GM18499 (cell line): ENCODE measurements at regions not wholly inside any gene's neighbourhood (a gene's known extent, or its start where the extent isn't known, plus 50 kb on each side); places are given as distances from the start of the nearest gene placed in this dataset.
"Not testable (repeated sequence)": the region's sequence is repeated elsewhere in the genome, so short reads cannot be mapped to it uniquely, and the experiment has no call there.

Experiments
- ATAC-seq: cut with Tn5 transposase; IDR thresholded peaks from one replicate; pipeline ENCODE4 v1.9.1; 2021; ENCODE audit warnings: moderate number of reproducible peaks; ENCODE audit not compliant: insufficient read depth, unreplicated experiment

DNA sequence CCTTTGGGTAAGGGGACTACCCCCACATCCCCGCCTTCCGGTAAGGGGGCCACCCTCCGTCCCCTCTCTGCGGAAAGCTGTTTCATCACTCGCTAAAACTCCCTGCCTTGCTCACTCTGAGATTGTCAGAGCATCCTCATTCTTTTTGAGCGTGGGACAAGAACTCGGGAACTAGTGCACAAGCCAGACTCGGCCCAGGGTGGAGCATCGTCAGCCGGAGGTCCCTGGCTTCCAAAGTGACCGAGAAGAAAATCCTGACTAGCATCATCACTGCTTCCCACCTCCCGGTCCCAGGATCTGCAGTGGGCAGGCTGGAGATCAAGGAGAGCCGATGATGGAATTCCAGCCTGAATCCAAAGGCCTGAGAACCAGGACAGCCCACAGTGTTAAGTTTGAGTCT, 380.3 kb downstream of the SEC14L1 start:
- no peak for ATAC-seq

DNA sequence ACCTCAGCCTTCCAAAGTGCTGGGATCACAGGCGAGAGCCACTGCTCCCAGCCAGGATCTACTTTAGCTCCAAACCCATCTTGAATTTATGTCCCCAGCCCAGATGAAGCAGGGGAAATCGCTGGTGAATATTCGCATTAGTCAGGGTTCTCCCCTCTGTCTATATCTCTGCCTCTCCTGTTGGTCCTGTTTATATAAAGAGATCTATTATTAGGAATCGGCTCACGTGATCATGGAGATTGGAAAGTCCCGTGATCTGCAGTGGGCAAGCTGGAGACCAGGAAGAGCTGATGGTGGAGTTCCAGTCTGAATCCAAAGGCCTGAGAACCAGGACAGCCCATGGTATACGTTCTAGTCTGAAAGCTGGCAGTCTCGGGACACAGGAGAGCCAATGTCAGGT, 382.8 kb downstream of the SEC14L1 start:
- ATAC-seq: no peak

DNA sequence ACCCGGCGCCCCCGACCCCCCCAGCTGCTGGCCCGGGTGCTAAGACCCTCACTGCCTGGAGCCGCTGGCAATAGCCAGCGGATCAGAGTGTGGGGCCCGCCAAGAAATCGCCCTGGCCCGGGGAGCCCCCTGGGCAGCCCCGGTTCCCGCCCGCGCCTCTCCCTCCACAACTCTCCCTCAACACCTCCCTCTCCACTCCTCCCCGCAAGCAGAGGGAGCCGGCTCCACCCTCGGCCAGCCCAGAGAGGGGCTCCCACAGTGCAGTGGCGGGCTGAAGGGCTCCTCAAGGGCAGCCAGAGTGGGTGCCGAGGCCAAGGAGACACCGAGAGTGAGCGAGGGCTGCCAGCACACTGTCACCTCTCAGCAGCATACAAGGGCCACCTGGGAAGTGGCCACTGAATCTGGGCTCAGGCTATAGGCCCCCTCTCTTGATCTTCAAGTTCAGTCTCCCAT, 385.5 kb downstream of the SEC14L1 start:
- no peak for ATAC-seq

DNA sequence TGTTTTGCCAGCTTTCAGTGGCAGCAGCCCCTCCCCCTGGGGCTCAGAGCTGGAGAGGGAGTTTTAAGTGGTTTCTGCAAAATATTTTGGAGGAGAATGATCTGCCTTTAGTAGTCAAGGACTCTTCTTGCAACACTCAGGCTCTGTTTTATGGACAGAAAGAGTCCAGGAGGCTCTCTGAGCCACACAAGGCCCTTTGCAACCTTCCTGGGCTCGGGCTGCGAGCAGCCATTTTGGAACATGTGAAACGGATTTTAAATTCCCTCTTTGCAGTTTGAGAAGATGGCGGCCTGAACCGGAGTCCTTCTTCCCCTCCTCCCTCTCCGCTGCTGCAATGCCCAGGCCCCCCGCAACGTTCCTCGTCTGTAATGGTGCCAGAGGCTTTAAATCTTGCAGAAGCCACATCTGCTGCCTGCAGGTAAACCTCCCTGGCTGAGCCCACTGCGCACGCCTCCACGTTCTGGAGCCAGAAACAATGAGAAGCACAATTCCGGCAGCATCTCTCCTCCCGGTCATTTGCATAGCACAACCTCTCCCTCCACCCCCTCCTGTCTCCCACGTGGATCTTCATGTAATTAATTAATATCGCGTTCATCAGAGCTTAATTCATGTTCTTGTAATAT, 386.1 kb downstream of the SEC14L1 start:
- no peak for ATAC-seq

- no peak for ATAC-seq
Measured at GRCh38 chr17:77527409-77527808, 386.6 kb downstream of the SEC14L1 start.

DNA sequence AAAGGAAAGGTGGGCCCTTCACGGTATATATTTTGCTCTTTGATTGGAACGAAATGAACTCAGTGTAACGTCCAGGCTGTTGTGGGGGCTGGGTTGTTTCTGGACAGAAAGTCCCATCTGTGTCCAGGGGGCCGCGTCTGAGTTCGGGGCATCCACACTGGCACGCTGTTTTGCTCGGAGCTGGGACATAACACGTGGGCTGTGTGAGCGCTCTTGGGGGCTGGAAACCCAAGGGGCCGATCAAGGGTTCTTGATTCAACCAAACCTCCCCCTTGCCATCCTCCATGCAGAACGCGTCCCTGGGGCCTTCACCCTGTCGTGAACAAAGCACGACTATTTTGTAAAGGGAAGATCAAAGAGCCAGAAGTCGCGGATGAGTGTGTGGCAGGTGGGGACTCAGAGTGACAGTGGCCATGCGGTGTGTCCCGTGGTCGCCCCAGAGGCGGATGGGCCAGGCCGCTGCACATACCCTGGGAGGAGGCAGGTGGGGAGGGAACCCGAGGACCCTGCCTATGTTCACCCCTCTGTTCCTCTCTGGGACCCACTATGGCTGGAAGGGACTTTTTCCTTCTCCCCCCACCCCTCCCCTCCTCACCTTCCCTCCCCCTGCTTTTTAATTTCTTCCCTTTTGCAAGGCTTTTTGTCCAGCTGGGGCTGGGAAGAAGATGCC, 387.2 kb downstream of the SEC14L1 start:
- ATAC-seq: no peak

- ATAC-seq: no peak
Measured at GRCh38 chr17:77528516-77529327, 388.0 kb downstream of the SEC14L1 start.

GRCh38 chr17:77529328-77529650, 388.5 kb downstream of the SEC14L1 start:
- no peak for ATAC-seq

GRCh38 chr17:77530591-77530990, 389.8 kb downstream of the SEC14L1 start:
- ATAC-seq: no peak

DNA sequence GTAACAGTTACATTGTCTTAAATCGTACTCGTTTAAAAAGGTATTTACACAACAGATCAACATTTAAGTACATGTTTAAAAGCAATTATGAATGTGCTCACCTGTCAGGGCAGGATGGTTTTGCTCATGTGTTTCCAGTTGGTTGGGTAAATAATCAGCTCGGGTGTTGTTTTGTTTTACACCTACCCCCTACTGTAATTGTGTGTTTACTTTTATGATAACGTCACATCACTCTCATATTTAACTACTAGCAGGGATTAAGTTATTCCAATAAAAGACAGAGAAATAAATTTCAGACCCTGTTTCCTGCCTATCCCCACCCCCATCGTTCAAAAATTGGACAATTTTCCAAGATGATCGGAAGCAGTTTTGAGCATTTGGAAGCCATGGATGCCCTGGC, 390.2 kb downstream of the SEC14L1 start:
- ATAC-seq: no peak

- ATAC-seq: no peak
Measured at GRCh38 chr17:77531641-77532040, 390.9 kb downstream of the SEC14L1 start.

DNA sequence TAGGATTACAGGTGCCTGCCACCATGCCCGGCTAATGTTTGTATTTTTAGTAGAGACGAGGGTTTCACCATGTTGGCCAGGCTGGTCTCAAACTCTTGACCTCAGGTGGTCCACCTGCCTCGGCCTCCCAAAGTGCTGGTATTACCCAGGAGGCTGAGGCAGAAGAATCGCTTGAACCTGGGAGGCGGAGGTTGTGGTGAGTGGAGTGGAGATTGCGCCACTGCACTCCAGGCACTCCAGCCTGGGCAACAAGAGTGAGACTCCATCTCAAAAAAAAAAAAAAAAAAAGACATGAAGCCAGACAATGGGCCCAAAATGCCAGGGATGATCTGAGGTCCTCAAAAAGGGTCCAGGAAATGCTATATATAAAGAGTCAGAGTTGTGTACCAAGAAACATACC, 392.9 kb downstream of the SEC14L1 start:
- not testable (repeated sequence) for ATAC-seq

- no peak for ATAC-seq
Measured at GRCh38 chr17:77534137-77534536, 393.4 kb downstream of the SEC14L1 start.

GRCh38 chr17:77535435-77535834, 394.7 kb downstream of the SEC14L1 start:
- ATAC-seq: no peak

GRCh38 chr17:77535892-77536291, 395.1 kb downstream of the SEC14L1 start:
- ATAC-seq: no peak

GRCh38 chr17:77537566-77537965, 396.8 kb downstream of the SEC14L1 start:
- ATAC-seq: no peak

DNA sequence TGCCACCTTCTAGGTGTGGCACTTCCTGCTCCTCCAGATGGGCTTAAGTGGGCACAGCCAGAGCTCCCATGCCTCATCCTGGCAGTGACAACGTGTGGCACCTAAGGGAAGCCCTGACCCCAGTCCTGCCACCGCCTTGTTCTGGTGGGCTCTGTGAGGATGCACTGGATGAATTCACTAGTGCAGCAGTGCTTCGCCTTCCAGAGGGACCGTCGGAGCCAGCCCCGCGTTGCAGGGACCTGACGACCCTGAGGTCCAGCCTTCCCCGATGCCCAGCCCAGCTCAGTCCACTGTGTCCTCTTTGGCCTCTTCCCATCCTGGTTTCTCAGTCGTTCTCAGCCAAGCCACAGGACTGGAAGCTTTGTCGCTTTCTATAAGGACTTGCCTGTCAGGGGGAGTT, 399.8 kb downstream of the SEC14L1 start:
- no peak for ATAC-seq

DNA sequence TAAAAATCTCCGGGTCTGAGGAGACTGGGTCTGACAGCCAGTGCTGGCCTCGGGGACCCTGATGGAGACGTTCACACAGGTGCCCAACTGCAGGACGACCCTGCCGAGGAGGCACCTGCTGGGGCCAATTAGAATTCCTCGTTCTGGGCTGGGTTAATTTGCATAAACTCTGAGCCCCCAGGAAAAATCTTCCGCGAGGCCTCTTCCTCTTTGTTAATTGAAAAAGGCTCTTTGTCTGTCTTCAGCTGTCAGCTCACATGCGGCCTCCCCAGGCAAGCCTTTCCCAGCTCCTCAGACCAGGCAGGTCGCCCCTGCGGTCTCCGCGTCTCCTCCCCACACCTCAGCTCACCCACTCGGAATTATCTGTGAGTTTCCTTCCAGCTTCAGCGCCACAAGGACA, 400.2 kb downstream of the SEC14L1 start:
- ATAC-seq: no peak

DNA sequence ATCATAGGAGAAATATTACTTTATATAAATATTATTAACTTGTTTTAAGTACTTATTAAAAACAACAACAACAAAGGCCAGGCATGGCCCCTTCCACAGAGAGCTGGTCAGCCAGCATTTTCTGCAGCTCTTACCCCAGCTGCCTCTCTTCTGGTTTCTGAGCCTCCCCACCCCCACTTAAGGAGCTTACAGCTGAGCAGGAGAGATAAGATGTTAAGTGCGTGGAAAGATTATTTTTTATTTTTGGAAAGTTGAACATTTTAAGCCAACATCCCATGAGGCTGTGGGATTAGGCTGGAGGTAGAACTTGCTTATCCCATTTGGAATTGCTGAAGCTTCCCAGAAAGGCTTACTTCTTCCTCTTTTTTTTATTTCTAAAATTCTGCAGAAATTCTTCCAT, 401.2 kb downstream of the SEC14L1 start:
- no peak for ATAC-seq

DNA sequence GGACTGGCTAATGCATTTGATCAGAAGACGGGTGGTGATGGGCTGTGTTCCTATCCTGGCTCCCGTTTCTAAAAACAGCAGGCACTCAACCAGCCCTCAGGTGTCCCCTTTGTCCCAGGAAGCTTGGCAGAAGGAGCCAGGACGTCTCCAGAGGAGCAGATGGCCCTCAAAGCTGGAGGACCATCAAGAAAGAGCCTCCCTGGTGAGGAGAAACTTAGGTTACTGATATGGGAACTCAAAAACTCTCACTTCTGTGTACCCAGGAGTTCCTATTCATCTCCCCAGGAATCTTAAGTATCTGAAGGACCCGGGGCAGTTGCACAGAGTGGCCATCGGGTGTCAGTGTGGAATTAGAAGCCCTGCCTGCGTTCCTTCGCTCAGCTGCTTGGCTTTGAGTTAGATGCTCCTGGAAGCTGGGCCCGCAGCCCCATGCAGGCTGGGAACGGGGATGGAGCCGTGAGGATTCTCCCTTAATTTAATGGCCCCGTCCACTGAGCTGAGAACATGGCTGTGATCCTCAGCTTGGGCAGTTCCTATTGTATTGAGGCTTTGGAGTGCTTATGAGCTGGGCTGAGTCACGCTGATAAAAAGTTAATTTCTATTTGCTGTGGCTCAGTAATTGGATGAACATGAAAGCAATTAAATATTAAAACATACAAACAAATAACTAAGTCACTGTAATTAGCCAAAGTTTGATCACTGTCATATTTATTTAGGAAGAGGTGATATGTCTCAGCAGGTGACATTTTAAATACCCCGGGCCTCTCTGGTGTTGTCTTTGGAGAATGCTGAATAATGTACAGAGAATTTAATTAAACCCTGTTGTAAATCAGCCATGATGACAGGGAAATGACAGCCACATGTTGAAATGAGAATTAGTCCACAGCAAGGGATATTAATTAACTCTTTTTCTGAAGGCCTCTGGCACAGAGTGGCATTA, 402.1 kb downstream of the SEC14L1 start:
- no peak for ATAC-seq
